ENCODE measurements at regions not wholly inside any gene's neighbourhood (a gene's known extent, or its start where the extent isn't known, plus 50 kb on each side); places are given as distances from the start of the nearest gene placed in this dataset.

DNA sequence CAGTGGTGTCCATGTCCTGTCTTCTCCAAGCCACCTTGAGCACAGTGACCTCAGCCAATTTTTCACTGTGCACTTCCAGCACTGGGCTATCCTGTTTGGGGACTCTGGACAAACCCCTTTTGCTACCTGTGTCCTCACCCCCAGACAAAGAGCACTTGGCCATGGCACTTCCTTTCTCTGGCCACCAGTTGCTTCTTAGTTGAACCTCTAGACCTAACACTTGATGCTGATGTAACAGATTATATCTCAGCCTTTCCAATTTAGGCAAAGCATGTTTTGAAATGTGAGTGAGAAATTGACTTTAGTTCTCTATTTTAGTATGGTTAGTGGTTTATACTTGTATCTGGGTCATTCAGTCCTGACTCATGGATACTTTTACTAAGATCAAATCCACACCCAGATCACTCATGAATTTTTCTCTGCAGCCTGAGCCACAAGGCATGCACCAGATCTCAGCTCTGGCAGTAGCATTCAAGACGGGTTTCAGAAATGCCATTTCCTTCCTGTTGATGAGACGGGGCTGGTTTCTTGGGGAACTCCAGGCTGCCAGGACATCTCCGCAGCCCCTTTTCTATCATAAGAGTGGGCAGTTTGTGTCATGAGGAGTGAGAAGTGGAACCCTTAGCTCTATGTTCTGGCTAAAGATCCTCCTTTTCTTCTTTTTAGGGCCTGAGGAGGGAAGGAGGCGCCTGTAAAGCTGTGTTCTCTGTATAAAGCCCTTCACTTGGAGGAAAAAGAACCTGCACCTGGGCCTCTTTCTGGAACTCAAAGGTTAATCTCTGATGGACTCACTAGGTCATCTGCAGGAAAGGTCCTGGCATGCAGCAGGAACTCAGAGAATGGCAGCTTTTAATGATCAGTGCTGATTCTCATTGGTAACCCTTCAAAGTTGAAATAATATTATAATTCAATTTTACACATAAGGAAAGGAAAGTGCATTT lies 185.6 kb upstream of the TENM4 start:
- H3K4me3 Mint-ChIP-seq, result no peak overlapping the region
- ATAC-seq, result no peak
- TF ChIP-seq, protein P1, sequence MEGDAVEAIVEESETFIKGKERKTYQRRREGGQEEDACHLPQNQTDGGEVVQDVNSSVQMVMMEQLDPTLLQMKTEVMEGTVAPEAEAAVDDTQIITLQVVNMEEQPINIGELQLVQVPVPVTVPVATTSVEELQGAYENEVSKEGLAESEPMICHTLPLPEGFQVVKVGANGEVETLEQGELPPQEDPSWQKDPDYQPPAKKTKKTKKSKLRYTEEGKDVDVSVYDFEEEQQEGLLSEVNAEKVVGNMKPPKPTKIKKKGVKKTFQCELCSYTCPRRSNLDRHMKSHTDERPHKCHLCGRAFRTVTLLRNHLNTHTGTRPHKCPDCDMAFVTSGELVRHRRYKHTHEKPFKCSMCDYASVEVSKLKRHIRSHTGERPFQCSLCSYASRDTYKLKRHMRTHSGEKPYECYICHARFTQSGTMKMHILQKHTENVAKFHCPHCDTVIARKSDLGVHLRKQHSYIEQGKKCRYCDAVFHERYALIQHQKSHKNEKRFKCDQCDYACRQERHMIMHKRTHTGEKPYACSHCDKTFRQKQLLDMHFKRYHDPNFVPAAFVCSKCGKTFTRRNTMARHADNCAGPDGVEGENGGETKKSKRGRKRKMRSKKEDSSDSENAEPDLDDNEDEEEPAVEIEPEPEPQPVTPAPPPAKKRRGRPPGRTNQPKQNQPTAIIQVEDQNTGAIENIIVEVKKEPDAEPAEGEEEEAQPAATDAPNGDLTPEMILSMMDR (IDR thresholded peaks at IDR 0.05), result no peak
- no peaks in the 10 kb centered on the region for H3K36me3 Mint-ChIP-seq (ENCODE audit: low read depth)
- H3K9me3 Mint-ChIP-seq, result no peaks in the 10 kb centered on the region
- peaks cover 2% of the 10 kb centered on the region for H3K27me3 Mint-ChIP-seq
- no peaks in the 10 kb centered on the region for H3K4me1 Mint-ChIP-seq (ENCODE audit: low read depth)
- DNase-seq, result no peak
- POLR2A ChIA-PET, result no interaction called here
- CTCF ChIA-PET, result no interaction called here
- H3K27ac Mint-ChIP-seq, result no peak overlapping the region
- intact Hi-C loops (cut with micrococcal nuclease), result no loop called here

GRCh38 chr11:79623375-79623774 lies 182.5 kb upstream of the TENM4 start:
- Mint-ChIP-seq H3K4me1 (ENCODE audit: low read depth) (no peaks in the 10 kb centered on the region), H3K27ac (no peak overlapping the region), H3K36me3 (ENCODE audit: low read depth) (no peaks in the 10 kb centered on the region), H3K9me3 (no peaks in the 10 kb centered on the region), H3K27me3 (no peaks in the 10 kb centered on the region), H3K4me3 (no peak overlapping the region)
- POLR2A ChIA-PET, result no interaction called here
- TF ChIP-seq, protein P1 (IDR thresholded peaks at IDR 0.05), result no peak
- CTCF ChIA-PET, result no interaction called here
- intact Hi-C loops (cut with micrococcal nuclease), result no loop called here
- ATAC-seq (no peak), DNase-seq (no peak)

GRCh38 chr11:79617561-79617960 lies 176.7 kb upstream of the TENM4 start:
- H3K27me3 Mint-ChIP-seq, result no peaks in the 10 kb centered on the region

GRCh38 chr11:79616392-79616851 lies 175.6 kb upstream of the TENM4 start:
- intact Hi-C loops (cut with micrococcal nuclease), result no loop called here
- no peaks in the 10 kb centered on the region for H3K36me3 Mint-ChIP-seq (ENCODE audit: low read depth)
- no peak overlapping the region for H3K27ac Mint-ChIP-seq
- no peak overlapping the region for H3K4me3 Mint-ChIP-seq
- DNase-seq, result no peak
- no peaks in the 10 kb centered on the region for H3K4me1 Mint-ChIP-seq (ENCODE audit: low read depth)
- no peaks in the 10 kb centered on the region for H3K27me3 Mint-ChIP-seq
- ATAC-seq, result no peak
- TF ChIP-seq, protein P1 (IDR thresholded peaks at IDR 0.05), result no peak
- ChIA-PET POLR2A (no interaction called here), CTCF (no interaction called here)
- H3K9me3 Mint-ChIP-seq, result no peaks in the 10 kb centered on the region

More at GRCh38 chr11:79617561-79617960, 176.7 kb upstream of the TENM4 start:
- no peaks in the 10 kb centered on the region for H3K9me3 Mint-ChIP-seq
- TF ChIP-seq, protein P1 (IDR thresholded peaks at IDR 0.05), result no peak
- no peak for ATAC-seq
- DNase-seq, result no peak
- POLR2A ChIA-PET, result no interaction called here
- intact Hi-C loops (cut with micrococcal nuclease), result no loop called here
- CTCF ChIA-PET, result no interaction called here
- H3K27ac Mint-ChIP-seq, result no peak overlapping the region
- H3K4me3 Mint-ChIP-seq, result no peak overlapping the region
- no peaks in the 10 kb centered on the region for H3K36me3 Mint-ChIP-seq (ENCODE audit: low read depth)
- H3K4me1 Mint-ChIP-seq (ENCODE audit: low read depth), result no peaks in the 10 kb centered on the region

DNA sequence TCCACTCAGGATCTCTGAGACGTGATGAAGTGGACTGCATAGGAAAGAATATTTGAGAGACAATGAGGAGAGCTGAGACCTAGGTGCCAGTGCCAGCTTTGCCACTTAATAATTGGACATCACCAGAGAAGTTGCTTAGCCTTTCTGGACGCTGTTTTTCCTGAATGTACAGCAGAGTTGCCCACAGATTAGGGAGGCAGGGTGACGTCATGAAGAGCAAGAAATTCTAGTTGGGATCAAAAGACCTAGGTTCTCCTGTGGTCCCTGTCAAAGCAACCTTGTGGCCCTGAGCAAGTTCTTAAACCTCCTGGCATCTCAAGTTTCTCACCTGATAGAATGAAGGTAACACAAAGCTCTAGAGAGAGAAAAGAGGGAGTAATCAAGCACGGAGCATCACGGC lies 174.6 kb upstream of the TENM4 start:
- intact Hi-C loops (cut with micrococcal nuclease), result no loop called here
- ChIA-PET CTCF (no interaction called here), POLR2A (no interaction called here)
- Mint-ChIP-seq H3K4me1 (ENCODE audit: low read depth) (no peaks in the 10 kb centered on the region), H3K9me3 (no peaks in the 10 kb centered on the region), H3K27ac (no peak overlapping the region), H3K36me3 (ENCODE audit: low read depth) (no peaks in the 10 kb centered on the region), H3K4me3 (no peak overlapping the region), H3K27me3 (no peaks in the 10 kb centered on the region)
- TF ChIP-seq, protein P1 (IDR thresholded peaks at IDR 0.05), result no peak
- ATAC-seq, result no peak
- no peak for DNase-seq
